HG02798 (cell line): ENCODE measurements at regions not wholly inside any gene's neighbourhood (a gene's known extent, or its start where the extent isn't known, plus 50 kb on each side); places are given as distances from the start of the nearest gene placed in this dataset.
"Not testable (repeated sequence)": the region's sequence is repeated elsewhere in the genome, so short reads cannot be mapped to it uniquely, and the experiment has no call there.

Experiments used
- ATAC-seq: cut with Tn5 transposase; IDR thresholded peaks from one replicate; pipeline ENCODE4 v1.9.1; 2021; ENCODE audit warnings: mild to moderate bottlenecking; ENCODE audit not compliant: unreplicated experiment, poor library complexity

DNA sequence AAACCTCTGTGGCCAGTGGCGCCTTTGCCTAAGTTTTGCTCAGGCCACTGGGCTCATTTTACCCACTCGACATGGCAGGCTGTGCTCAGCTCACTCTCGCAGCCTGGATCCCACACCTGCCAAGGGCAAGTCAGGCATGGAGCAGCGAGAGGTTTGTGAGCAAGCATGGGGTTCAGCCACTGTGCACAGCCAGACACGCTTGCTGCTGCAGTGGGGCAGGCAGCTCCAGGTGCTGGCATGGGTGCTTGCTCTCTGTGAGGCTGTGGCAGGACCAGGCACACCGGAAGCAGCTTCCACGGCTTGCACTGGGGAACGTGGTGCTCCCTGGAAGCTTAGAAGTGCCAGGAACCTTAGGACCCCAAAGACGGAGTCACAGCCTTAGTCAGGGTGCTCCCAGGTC, 470.1 kb downstream of the CDH9 start:
- no peak for ATAC-seq

DNA sequence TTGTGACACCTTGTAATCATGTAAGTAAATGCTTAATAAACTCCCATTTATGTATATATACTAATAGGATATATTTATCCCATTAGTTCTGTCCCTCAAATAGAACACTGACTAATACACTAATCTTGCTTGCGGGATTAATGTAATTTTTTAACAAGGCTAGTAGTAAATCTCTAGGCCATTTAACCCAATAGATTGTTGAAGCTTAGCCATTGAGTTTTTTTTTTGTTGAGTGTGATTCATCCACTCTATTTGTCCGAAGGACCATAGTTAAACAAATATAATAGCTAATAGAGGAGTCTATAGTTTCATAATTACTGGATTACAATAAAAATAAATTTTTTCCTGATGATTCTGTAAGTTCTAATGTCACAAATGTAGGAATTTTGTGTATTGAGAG, 474.4 kb downstream of the CDH9 start:
- no peak for ATAC-seq

DNA sequence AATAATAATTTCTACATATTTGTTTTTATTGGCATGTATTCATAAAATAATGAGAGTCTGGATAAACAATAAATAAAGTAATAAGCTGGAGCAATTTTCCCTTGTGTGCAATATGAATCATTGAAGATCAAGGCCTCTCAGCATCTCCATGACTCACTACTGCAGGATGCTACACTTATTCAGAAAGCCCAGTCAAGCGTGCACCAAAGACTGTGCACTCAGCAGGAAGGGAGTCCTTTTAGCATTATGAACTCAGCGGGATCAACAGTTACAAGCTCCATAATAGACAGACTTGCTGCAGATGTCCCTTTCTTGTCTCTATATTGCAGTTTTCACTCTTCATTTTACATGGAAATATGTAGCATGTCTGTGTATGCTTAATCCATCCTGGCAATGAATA, 485.3 kb downstream of the CDH9 start:
- no peak for ATAC-seq

DNA sequence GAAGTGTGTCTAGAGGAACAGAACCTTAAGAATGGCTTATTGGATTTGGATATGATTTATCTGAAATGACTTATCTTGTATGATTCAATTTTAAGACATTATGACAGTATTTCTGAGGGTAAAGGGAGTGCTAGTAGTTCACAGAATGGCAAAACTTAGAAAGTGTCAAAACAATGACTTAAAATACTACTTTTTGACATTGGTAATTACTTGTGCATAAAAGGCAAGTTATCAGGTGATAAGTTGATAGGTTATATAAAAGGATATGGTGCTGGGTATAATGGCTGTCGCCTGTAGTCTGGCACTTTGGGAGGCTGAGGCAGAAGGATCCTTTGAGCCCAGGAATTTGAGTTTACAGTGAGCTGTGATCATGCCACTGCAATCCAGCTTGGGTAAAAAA, 494.4 kb downstream of the CDH9 start:
- ATAC-seq, result no peak

DNA sequence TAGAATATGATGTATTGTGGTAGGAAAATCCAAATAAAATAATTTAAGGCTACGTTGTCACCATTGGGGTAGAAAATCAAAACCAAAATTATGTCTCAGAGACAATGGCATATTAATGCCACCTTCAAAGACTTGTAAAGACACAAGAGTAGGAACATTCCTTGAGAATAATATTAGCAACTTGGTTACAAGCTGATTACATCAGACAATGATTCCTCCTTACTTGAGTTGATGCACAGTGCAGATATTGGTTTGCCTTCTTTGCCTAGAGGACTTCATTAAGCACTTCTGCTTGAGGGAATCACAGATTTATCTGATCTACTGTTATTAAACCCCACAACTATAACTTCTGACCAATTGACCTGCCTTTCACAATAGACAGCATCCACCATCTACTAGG, 500.2 kb downstream of the CDH9 start:
- ATAC-seq, result no peak

DNA sequence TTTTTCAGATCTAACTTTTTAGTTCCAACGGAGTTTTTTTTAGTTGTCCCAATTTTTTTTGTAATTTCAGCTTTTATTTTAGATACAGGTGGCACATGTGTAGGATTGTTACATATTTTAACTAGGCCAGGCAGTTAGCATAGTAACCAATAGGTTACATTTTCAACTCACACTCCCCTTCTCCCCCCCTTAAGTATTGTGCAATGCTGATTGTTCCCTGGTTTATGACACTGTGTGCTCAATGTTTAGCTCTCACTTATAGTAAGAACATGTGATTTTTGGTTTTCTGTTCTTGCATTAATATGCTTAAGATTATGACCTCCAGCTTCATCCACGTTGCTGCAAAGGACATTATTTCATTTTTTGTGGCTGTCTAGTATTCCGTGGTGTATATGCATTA, 503.2 kb downstream of the CDH9 start:
- no peak for ATAC-seq

DNA sequence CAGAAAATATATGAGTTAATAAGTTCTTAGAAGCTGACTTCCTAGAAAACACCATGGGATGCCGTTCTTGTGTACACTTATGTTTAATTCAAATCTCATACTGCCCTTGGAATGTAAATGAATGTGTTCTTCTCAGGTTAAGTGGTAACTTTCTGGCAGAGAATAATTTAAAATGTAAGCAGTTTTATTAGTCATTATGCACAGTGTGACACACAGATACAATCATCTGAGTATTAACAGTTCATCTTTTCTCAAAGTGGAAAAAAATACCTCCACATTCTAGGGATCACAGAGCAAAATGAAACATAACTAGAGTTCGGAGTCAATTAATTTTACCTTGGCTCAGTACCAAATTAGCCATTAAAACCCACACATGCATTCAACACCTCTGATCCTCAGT, 508.1 kb downstream of the CDH9 start:
- ATAC-seq, result no peak

DNA sequence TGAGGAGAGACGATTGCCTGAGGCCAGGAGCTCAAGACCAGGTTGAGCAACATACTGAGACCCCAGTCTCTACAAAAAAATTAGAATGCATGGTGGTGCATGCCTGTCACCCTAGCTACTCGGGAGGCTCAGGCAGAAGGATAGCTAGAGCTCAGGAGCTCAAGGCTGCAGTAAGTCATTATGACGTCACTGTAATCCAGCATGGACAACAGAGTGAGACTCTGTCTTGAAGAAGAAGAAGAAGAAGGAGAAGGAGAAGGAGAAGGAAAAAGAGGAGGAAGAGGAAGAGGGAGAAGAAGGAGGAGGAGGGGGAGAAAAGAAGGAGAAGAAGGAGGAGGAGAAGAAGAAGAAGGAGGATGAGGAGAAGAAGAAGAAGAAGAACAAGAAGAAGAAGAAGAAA, 519.1 kb downstream of the CDH9 start:
- no peak for ATAC-seq

DNA sequence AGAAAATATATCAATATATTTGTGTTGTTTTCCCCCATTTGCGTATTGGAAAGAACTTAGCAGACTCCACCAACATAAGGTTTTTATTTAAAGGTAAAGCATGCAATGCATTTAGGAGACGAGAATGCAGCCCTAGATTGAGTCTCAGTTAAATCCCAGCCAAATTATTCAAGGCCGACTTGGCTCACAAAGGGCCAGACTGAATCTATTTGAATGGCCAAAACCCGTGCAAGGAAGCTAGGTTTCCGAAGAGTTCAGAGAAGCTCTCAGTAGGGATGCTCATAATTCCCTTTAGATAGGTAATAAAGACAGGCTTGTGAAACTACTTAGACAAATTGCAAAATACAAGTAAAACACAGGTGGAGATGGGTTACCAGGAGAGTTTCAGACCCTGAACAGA, 520.3 kb downstream of the CDH9 start:
- no peak for ATAC-seq

DNA sequence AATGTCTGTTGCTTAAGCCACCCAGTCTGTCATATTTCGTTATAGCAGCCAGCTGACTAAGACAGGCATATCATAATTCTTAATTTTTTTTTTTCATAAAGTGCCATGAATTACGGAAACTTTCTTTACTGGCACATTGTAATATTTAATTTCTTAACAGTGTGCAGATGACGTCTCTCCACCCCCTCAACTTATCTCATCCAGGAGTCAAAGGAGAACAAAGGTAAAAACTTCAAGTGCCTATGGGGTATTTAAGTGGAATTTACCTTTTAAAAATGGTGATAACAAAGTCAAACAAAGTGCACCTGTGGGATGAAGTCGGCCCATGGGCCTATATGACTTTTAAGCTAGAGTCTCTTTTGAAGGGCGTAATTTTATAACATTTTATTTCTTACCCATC, 539.4 kb downstream of the CDH9 start:
- no peak for ATAC-seq

DNA sequence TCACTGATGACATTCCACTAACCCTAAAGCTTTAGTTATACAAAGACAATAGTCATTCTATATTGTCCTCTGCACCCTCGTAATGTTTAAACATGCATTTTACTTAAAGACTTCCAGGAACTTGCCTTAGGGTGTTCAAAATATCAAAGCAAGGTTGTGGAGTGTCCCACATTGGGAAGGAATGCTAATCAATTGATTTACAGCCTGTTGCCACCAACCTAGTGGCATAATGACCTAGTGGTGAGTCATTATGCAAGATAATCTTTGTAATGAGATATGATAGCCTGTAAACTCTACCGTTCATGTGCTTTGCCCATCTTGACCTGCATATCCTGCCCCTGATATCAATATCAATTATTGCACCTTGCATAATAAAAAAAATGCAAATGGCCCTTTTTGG, 542.9 kb downstream of the CDH9 start:
- no peak for ATAC-seq

DNA sequence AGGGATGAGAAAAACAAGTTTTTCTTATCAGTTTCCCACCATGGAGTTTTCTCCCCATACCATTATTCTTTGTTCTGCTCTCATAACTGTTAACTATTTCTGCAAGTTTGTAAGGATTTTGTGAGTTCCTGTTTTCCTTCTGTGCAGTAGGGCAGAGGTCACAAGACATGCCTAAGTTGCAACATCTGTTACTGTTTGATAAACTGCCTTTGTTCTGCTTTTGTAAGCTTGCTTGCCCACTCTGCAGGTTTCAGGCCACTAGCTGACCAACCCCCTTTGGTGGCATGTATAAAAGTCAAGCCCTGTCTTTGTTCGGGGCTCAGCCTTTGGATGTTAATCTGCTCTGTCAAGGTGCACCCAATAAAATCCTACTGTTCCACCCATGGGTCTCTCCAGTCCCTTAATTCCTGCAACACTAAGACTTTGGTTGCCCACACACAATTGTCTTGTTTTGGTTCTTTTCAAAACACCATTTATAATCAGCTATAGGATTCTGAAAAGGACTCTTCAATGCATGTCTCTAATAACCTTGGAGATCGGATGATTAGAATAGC, 545.4 kb downstream of the CDH9 start:
- no peak for ATAC-seq

DNA sequence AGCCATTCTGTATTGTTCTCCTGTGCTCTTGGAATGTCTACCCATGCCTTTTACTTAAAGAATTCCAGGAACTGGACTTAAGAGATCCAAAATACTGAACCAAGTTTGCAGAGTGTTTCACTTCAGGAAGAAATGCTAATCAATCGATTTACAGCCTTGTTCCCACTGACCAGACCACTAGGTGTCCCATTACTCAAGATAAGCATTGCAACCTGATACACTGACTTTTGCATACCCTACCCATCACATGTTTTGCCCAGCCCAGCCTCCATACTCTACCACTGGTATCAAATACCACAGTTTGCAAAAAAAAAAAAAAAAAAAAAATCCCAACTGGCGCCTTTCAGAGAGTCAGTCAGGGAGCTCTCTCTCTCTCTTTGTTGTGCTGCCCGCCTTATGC, 550.8 kb downstream of the CDH9 start:
- ATAC-seq, result no peak

DNA sequence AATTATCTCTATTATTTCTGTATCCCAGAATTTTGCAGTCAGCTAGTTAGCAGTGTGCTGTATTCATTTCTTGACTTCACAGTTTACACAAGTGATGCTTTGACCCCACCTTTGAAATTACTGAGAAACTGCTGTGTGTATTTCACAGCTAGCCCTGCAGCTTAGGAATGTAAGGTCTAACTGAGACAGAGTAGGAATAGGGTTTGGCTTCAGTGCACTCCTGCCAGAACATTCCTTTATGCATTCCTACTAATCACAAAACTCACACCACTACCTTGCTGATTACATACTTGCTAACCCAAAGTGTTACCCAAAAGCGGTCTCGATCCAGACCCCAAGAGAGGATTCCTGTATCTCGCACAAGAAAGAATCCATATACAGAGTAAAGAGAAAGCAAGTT, 551.8 kb downstream of the CDH9 start:
- no peak for ATAC-seq

DNA sequence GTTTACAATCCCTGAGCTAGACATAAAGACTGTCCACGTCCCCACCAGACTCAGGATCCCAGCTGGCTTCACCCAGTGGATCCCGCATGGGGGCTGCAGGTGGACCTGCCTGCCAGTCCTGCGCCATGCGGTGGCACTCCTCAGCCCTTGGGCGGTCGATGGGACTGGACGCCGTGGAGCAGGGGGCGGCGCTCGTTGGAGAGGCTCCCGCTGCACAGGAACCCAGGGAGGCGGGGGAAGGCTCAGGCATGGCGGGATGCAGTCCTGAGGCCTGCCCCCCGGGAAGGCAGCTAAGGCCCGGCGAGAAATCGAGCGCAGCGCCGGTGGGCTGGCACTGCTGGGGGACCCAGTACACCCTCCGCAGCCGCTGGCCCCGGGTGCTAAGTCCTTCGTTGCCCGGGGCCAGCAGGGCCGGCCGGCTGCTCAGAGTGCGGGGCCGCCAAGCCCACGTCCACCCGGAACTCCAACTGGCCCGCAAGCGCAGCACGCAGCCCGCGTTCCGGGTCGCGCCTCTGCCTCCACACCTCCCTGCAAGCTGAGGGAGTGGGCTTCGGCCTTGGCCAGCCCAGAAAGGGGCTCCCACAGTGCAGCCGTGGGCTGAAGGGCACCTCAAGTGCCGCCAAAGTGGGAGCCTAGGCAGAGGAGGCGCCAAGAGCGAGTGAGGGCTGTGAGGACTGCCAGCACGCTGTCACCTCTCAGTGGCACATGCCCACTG, 553.1 kb downstream of the CDH9 start:
- not testable (repeated sequence) for ATAC-seq

DNA sequence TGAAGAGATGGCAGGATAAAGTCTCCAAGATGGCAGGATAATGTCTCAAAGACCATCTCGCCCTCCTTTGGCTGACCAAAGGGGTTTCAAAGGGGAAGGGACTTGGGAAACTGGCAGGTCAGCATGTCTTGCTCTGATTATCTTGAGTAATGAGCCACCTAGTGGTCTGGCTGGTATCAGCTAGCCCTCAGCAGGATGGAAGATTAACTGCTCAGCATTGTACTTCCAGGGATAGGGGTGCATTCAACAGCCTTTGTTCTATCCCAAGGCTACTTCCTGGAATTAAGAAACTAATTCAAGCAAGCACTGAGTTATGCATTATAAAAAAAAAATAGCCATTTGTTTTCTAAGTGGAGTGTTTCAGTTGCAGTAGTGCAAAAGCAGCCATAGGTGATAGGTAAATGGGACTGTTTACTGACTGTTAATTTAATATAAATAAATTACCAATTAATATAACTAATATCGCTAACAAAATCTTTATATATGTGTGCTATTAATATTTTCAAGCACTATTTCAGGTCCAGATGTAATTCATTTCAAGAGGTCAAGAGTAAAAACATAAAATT, 555.5 kb downstream of the CDH9 start:
- ATAC-seq, result peak; percentile 85

DNA sequence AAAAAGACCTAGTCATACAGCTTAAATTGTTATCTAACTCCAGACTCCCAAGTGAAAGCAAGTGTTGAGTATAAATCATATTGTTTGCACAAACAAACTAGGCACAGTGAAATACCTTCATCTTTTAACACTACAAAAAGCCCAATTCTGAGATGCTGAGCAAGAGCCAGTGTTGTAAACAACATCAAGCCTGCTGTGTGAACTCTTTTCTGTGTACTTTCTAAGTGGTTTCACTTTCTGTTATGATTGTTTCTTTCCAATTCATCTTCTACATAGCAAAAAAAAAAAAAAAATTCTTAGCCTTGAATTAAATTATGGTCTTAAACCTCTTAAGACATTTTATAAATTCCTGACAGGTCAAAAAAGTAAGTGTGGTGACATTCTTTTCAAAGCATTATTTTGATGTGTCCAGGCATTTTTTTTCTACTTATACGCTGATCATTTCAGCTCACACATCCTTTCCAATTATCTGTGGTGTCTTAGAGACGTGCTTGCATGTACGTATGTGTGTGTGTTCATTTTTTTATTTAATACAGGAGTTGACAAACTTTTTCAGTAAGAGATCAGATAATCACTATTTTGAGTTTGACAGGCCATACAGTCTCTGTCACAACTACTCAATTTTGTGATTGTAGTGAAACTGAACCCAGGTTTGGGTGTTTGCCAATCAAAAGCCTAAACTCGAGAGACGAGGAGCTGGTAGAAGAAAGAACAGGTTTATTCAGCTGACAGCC, 556.1 kb downstream of the CDH9 start:
- peak; percentile 16 for ATAC-seq

DNA sequence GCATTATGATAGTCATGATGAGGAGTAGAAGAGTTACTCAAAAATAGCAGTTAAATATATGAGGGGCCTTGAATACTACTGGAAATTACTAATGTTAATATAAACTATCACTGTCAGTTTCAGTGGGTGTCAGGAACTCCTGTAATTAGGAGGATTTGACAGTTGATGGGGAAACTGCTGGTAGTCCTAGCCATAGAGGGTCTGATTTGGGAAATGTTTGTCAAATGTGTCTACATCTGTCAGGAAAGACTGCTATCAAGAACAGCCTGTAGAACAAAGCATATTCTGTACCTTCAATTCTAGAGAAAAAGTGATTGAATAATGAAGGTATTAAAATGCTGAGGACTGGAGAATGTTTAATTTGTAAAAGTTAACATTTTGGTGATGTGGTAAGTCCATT, 567.9 kb downstream of the CDH9 start:
- no peak for ATAC-seq

DNA sequence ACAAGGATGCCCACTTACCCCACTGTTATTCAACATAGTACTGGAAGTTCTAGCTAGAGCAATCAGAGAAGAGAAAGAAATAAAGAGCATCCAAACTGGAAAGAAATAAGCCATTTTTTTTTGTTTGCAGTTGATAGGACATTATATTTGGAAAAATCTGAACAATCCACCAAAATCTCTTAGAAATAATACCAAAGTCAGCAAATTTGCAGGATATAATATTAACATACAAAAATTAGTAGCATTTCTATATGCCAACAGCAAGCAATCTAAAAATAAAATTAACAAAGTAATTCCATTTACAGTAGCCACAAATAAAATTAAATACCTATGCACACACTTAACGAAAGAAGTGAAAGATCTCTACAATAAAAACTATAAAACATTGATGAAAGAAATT, 599.3 kb downstream of the CDH9 start:
- no peak for ATAC-seq

DNA sequence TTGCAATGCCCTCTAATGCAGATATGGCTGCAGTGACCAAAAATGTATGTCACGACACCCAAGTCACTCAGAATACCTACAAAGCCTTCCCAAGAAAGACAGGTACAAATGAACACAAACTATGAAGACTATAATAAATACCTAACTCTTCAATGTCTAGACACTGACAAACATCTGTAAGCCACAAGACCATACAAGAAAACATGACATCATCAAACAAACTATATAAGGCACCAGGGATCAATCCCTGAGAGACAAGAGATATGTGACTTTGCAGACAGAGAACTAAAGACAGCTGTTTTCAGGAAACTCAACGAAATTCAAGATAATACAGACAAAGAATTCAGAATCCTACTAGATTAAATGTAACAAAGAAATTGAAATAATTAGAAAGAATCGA, 603.7 kb downstream of the CDH9 start:
- no peak for ATAC-seq

DNA sequence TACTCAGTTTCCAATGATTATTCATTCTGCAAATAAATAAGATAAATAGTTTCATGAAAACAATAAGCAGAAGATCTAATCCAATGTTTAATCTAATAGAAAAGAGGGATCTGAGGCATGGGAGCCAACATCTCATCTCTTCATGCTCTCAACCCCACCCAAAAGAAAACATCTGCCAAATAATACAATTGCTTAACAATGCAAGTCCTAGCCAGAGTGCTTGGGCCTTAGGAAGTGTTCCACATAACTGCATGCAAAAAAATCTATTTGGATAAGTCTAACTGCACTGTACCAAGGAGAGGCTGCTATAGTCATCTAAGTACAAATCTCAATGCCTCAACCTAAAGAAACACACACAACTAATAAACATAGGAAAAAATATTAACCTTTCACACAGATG, 606.0 kb downstream of the CDH9 start:
- no peak for ATAC-seq

DNA sequence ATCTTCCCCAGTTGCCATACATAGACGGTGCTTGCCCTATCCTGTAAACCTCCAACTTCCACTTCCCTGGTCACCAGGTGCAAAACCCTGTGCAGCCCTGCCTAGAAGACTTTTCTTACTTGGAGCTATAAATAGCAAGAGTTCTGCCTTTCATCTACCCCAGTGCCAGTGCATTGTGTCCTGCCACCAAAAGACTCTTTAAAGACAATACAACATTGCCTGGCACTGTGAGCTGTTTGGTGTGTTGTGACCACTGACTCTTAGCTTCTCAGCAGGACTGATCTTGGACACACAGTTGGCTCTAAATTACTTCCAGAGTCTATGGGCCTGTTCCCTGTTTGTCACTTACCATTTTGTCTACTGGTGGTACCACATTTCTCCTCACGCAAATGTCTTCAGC, 608.1 kb downstream of the CDH9 start:
- ATAC-seq, result no peak
